Subcutaneous abdominal adipose tissue (tissue), 5 donors: ENCODE measurements at regions not wholly inside any gene's neighbourhood (a gene's known extent, or its start where the extent isn't known, plus 50 kb on each side); places are given as distances from the start of the nearest gene placed in this dataset.

Experiments used
- H3K27ac ChIP-seq: one replicate; pipeline ENCODE4 v1.7.0; 2013; ENCODE audit warnings: low read depth, mild to moderate bottlenecking, inconsistent platforms, low read length, moderate library complexity
- H3K27me3 ChIP-seq, 5 donors: one replicate each; pipeline ENCODE4 v1.7.0; 2013; ENCODE audit warnings: low read length in 5 of 5, inconsistent platforms in 1 of 5; ENCODE audit not compliant: control insufficient read depth in 5 of 5, insufficient read depth in 4 of 5
- H3K36me3 ChIP-seq, 5 donors: one replicate each; pipeline ENCODE4 v1.7.0; 2013; ENCODE audit warnings: low read length in 5 of 5; ENCODE audit not compliant: control insufficient read depth in 5 of 5, insufficient read depth in 5 of 5
- H3K4me1 ChIP-seq, 5 donors: one replicate each; pipeline ENCODE4 v1.7.0; 2013; ENCODE audit warnings: low read length in 5 of 5, mild to moderate bottlenecking in 3 of 5, moderate library complexity in 1 of 5; ENCODE audit not compliant: control insufficient read depth in 5 of 5, insufficient read depth in 5 of 5
- H3K4me3 ChIP-seq, 5 donors: one replicate each; pipeline ENCODE4 v1.7.0; 2013; ENCODE audit warnings: low read length in 5 of 5, low read depth in 1 of 5
- H3K9ac ChIP-seq, 5 donors: one replicate each; pipeline ENCODE4 v1.7.0; 2013; ENCODE audit warnings: low read length in 5 of 5, mild to moderate bottlenecking in 4 of 5, moderate library complexity in 3 of 5
- H3K9me3 ChIP-seq, 5 donors: one replicate each; pipeline ENCODE4 v1.7.0; 2013; ENCODE audit warnings: low read length in 5 of 5; ENCODE audit not compliant: control insufficient read depth in 5 of 5
- donor health status: healthy.
- donor health status: healthy.
- donor health status: healthy.
- donor health status: healthy.
- donor health status: healthy.

DNA sequence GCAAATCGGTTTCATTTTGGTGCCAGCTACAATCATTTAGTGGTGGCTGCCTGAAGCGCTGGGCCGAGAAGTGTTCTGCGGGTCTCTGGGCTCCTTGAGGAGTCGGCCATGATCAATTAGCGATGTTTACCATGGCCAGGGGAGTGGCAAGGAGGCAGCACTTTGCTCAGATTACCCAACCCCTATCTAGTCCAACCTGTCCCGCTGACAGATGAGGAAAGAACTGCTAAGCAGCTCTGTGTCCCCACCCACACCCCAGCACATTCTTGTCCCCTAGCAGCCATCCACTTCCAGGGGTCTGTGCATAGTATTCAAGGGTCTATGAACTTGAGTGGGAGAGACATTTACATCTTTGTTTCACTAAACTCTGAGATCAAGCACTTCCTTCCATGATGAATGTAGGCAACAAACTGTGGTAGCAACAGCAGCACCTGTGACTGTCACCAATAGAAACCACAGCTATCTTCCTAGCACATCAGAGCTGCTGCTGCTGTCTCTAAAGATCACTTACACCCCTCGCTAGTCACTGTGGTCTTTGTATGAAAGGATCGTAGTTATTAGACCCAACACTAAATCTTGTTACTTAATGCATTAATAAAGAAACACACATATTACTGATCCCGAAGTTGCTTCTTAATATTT, 331.6 kb downstream of the BCOR start:
- no peak overlapping the region for H3K4me3 ChIP-seq
- peaks cover 0 to 4% (median 0%) of the 10 kb centered on the region in 5 donors for H3K4me1 ChIP-seq
- H3K9ac ChIP-seq, result no peak overlapping the region
- H3K27ac ChIP-seq, result no peak overlapping the region
- peaks cover 0 to 15% (median 4%) of the 10 kb centered on the region in 5 donors for H3K27me3 ChIP-seq
- no peaks in the 10 kb centered on the region for H3K9me3 ChIP-seq
- no peaks in the 10 kb centered on the region for H3K36me3 ChIP-seq

DNA sequence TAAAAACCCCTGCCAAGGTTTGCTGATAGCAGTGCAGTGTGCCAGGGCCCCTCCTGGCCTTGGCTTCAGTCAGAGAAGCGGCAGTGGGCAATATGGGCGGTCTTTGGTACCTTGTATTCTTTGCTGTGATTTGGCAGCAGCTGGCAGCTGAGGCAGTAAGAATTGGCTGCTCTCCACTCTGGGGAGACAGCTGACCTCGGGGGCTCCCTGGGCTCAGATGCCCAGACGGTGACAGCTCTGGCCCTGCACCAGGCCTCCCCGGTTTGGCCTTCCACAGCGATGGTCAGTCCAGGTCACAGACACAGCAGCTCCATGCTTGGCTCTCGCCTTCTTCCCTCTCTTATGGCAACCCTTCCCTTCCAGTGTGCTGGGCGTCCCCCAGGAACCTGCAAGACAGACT, 330.9 kb downstream of the BCOR start:
- Histone ChIP-seq H3K9ac (no peak overlapping the region), H3K9me3 (no peaks in the 10 kb centered on the region), H3K27me3 (peaks cover 0 to 15% (median 0%) of the 10 kb centered on the region in 5 donors), H3K4me1 (peaks cover 0 to 4% (median 0%) of the 10 kb centered on the region in 5 donors), H3K4me3 (no peak overlapping the region), H3K36me3 (no peaks in the 10 kb centered on the region), H3K27ac (no peak overlapping the region)

DNA sequence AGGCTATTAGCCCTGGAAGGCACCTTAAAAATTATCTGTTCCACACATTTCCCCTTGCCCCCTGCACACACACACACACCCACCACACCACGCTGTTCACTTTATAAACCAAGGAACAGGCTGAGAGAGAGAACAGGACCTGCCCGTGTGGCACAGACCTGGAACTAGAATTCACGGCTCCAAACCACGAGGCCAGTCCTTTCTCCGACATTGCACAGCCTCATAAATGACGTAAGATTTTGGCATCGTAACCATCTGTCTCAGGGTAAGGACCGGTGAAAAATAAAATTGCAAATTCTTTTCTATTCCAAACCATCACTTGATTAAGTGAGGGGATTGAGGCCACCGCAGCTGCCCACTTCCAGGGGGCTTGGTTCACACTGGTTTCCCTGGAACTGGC, 330.3 kb downstream of the BCOR start:
- Histone ChIP-seq H3K4me3 (no peak overlapping the region), H3K9ac (no peak overlapping the region), H3K27ac (no peak overlapping the region), H3K36me3 (no peaks in the 10 kb centered on the region), H3K27me3 (peaks cover 0 to 15% (median 0%) of the 10 kb centered on the region in 5 donors), H3K4me1 (peaks cover 0 to 5% (median 0%) of the 10 kb centered on the region in 5 donors), H3K9me3 (no peaks in the 10 kb centered on the region)

DNA sequence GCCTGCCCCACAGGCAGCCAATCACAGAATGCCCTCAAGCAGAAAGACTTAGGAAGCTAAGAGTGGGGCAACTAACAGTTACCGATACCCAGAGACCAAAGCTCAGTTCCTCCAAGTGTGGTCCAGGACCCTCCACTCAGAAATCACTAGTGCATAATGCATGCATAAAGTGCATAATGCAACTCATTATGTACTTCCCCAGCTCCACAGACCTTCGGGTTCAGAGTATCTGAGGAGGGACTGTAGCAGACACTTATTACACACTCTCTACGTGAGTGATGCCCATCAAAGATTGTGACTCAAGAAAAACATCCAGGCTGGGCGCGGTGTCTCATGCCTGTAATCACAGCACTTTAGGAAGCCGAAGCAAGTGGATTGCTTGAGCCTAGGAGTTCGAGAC, 328.0 kb downstream of the BCOR start:
- Histone ChIP-seq H3K9me3 (no peaks in the 10 kb centered on the region), H3K4me1 (peaks cover 0 to 5% (median 0%) of the 10 kb centered on the region in 5 donors), H3K36me3 (no peaks in the 10 kb centered on the region), H3K27me3 (peaks cover 0 to 19% (median 0%) of the 10 kb centered on the region in 5 donors), H3K4me3 (no peak overlapping the region), H3K27ac (no peak overlapping the region), H3K9ac (no peak overlapping the region)

DNA sequence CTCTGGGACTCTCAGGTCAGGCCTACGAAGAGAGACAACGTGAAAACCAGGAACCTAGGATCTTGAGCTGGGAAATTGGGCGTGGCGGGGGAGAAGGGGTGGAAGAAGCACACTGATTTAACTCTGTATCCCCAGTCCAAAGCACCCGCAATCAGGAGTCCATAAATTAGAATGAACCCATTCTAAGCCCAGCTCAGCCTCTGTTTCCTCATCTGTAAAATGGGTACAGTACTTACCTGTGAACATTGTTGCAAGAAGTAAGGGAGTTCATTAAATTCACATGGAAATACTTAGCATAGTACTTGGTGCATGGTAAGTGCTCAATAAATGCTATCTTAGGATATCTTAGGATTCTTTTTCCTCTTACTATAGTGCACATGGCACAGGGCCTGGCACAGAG, 326.7 kb downstream of the BCOR start:
- Histone ChIP-seq H3K27me3 (peaks cover 0 to 18% (median 0%) of the 10 kb centered on the region in 5 donors), H3K9ac (no peak overlapping the region), H3K36me3 (no peaks in the 10 kb centered on the region), H3K27ac (no peak overlapping the region), H3K4me1 (peaks cover 0 to 5% (median 0%) of the 10 kb centered on the region in 5 donors), H3K9me3 (no peaks in the 10 kb centered on the region), H3K4me3 (no peak overlapping the region)

DNA sequence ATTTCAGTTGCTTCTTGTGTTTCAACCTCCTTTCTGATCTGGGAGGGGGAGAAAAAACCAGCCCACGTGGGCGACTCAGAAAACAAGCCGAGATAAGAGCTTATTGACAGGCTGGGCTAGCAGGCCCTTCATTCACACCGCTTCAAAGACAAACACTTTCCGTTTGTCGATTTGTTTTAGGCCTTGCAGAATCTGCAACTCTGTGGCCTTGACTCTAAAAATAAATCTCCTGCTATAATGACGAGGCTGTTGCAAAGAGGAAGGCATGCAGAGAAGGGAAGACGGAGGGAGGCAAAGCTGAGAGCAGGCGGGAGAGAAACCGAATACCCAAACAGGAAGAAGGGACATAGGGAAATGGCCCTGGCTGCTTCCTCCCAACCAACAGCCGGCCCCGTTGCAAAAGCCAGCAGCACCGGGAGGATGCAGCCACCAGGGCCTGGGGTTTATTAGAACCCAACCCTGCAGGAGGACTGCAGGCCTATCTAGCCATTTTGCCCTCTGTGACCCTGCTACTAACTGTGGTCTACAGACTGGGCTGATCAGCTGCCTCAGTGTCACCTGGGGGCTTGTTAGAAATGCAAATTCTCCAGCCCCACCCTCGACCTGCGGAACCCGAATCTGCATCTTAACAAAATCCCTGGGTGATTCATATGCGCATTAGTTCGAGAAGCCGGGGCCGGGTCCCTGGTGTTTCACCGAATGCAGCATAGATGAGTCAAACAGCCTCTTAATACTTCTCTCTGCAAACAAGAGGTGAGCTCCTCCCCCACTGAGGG, 325.5 kb downstream of the BCOR start:
- Histone ChIP-seq H3K9me3 (no peaks in the 10 kb centered on the region), H3K9ac (no peak overlapping the region), H3K4me1 (peaks cover 0 to 5% (median 0%) of the 10 kb centered on the region in 5 donors), H3K27ac (no peak overlapping the region), H3K27me3 (peaks cover 0 to 14% (median 0%) of the 10 kb centered on the region in 5 donors), H3K36me3 (no peaks in the 10 kb centered on the region), H3K4me3 (no peak overlapping the region)

DNA sequence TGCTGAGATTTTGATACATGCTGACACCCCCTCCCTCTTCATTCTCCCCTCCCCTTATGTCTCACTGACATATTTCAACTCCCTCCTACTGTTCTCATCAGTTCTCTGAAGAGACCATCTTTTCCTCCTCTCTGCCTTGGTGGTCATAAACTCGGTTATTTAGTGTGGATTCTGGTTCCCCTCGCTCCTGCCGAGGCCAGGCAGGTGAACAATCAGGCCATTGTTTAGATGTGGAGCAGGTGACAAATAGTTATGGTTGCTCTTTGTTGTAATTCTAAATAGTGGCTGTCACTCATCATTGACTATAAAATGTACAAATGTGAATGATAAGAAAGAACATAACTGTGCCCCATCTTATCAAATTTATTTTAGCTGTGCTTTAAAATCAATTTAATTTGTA, 324.6 kb downstream of the BCOR start:
- H3K9ac ChIP-seq, result no peak overlapping the region
- no peaks in the 10 kb centered on the region for H3K9me3 ChIP-seq
- H3K27ac ChIP-seq, result no peak overlapping the region
- no peaks in the 10 kb centered on the region for H3K36me3 ChIP-seq
- H3K4me3 ChIP-seq, result no peak overlapping the region
- peaks cover 0 to 5% (median 0%) of the 10 kb centered on the region in 5 donors for H3K4me1 ChIP-seq
- peaks cover 0 to 17% (median 3%) of the 10 kb centered on the region in 5 donors for H3K27me3 ChIP-seq

DNA sequence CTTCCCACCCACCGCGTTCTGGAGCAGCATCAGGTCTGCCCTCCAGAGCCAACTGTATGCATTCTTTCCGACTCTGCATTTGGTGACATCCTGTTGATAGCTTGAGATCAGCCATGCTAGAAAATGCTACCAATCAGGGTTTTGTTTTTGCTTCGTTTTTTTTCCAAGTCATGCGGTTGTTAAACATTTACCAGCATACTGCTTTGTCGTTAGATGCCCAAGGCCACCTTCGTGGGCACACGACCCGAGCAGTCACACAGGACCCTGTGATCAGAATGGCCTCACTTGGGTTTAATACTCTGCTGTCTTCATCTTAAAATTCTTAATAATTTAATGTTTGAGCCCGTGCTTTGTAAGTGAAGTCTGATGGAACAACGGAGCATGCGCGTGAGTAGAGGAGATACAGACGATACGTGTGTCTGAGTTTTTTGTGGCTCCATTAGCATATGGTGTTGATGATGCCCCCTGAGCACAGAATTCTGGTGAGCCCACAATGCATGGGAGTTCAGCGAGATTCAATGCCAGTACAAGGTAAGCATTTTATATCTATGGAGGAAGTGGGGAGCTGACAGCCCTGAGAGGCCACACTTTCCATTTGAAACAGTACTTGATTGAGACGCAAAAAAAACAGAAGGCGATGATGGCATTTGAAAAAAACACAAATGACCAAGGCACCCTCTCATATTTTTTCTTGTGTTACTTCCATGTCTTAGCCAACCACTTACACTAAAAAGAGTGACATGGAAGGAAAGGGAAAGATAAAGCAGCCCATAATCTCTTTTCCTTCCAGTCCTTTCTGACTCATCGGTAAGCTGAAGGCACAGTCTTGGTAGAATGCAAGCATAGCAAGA, 323.6 kb downstream of the BCOR start:
- no peak overlapping the region for H3K9ac ChIP-seq
- H3K4me3 ChIP-seq, result no peak overlapping the region
- peaks cover 0 to 5% (median 0%) of the 10 kb centered on the region in 5 donors for H3K4me1 ChIP-seq
- H3K27ac ChIP-seq, result no peak overlapping the region
- peaks cover 0 to 3% (median 0%) of the 10 kb centered on the region in 5 donors for H3K9me3 ChIP-seq
- peaks cover 0 to 20% (median 8%) of the 10 kb centered on the region in 5 donors for H3K27me3 ChIP-seq
- no peaks in the 10 kb centered on the region for H3K36me3 ChIP-seq

DNA sequence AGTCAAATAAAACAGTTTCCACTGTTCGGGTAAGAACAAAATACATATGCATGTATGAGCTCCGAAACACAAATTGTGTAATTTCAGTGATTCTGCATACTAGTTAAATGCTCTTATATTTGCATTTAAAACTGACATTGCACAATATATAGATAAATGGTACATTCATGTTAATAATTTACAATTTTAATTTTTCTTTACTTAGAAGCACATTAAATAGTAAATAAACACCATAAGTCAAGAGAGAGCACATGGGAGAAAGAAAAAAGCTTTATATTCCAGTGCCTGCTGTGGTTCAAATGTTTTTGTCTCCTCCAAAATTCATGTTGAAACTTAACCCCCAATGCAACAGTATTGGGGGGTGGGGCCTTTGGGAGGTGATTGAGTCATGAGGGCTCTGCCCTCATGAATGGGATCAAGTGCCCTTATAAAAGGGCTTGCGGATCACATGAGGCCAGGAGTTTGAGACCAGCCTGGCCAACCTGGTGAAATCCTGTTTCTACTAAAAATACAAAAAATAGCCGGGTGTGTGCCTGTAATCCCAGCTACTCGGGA, 322.9 kb downstream of the BCOR start:
- Histone ChIP-seq H3K4me1 (peaks cover 0 to 5% (median 0%) of the 10 kb centered on the region in 5 donors), H3K27ac (no peak overlapping the region), H3K9me3 (peaks cover 0 to 8% (median 5%) of the 10 kb centered on the region in 5 donors), H3K4me3 (no peak overlapping the region), H3K36me3 (no peaks in the 10 kb centered on the region), H3K27me3 (peaks cover 0 to 16% (median 12%) of the 10 kb centered on the region in 5 donors), H3K9ac (no peak overlapping the region)
